SK-MEL-5 (cell line): ENCODE measurements at regions not wholly inside any gene's neighbourhood (a gene's known extent, or its start where the extent isn't known, plus 50 kb on each side); places are given as distances from the start of the nearest gene placed in this dataset.
"Not testable (repeated sequence)": the region's sequence is repeated elsewhere in the genome, so short reads cannot be mapped to it uniquely, and the experiment has no call there.

Experiments used
- DNase-seq: peaks from one replicate; pipeline ENCODE4 v3.0.0-alpha.2; 2016; ENCODE audit warnings: low read depth, low spot score
- in situ Hi-C: cut with HindIII; loops from 2 replicates; pipeline ENCODE4 v1.10.0; 2016; ENCODE audit warnings: low sequenced_read_pairs, high pct_unique_total_duplicates, low pct_unique_long_range_greater_than_20kb

DNA sequence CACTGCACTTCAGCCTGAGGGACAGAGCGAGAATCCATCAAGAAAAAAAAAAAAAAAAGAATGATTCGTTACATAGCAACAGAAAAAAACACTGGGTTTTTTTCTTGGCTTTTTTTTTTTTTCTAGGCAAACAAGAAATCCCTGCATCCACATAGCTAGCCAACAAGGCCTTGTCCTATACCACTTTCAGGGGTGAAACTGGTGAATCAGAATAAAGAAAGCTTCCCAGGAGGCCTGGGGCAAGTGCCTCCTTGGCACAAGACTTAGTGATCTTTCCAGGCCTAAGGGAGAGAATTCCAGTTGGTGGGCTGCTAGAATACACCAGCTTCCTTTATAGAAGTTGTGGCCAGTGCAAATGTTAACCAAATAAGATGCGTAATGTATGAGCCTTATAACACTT lies 90.0 kb downstream of the VCPKMT start:
- DNase-seq = no peak
- in situ Hi-C loops = no loop called here

DNA sequence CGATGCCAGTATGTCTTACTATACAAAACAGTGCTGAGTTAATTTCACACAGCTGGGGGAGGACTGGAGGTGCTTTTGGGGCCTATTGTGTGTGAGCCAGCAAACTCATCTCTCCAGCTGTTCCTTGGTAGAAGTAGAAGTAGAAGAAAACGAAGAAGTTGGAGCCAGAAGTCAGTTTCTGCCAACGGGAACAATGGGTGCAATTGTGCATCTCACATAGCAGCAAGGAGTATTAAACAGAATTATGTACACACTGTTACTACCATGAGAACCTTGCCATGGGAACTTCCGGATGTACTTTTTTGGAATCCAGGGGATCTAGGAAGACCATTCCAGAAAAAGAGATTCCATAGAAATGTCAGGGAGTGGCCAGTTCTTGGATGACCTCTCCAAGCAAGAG lies 88.6 kb downstream of the VCPKMT start:
- peak; percentile 38 for DNase-seq
- in situ Hi-C loops = no loop called here

DNA sequence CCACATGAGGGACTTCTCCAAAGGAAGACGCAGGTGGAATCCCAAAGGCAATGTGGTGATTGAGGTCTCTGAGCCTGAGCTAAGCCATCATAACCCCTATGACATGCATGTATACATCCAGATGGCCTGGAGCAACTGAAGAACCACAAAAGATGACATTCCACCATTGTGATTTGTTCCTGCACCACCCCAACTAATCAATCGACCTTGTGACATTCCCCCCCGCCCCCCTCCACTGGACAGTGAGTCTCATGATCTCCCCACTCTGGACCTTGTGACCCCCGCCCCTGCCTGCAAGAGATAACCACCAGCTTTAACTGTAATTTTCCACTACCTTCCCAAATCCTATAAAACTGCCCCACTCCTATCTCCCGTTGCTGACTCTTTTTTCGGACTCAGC lies 87.9 kb downstream of the VCPKMT start:
- DNase-seq = no peak
- in situ Hi-C loops = no loop called here

DNA sequence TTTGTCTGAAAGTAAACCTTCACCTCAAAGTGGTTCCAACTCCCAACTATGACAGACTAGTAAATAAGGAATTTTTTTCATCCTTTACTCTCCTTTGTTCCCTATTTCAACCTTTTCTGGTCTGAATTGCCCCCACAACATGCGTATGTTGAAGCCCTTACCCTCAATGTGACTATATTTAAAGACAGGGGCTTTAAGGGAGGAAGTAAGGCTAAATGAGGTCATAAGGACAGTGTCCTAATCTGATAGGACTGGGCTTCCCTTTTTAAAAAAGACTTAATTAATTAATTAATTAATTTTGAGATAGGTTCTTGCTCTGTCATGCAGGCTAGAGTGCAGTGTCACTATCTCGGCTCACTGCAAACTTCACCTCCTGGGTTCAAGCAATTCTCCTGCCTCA lies 86.3 kb downstream of the VCPKMT start:
- in situ Hi-C loops = no loop called here
- no peak for DNase-seq

DNA sequence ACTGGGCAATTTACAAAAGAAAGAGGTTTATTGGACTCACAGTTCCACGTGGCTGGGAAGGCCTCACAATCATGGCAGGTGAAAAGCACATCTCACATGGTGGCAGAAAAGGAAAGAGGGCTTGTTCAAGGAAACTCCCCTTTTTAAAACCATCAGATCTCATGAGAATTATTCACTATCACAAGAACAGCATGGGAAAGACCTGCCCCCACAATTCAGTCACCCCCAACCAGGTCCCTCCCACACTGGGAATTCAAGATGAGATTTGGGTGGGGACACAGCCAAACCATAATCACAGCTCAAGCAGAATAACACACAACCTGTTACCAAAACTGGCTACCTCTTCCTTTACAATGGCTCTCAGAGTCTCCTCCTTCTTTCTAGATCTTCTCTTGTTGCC lies 85.5 kb downstream of the VCPKMT start:
- DNase-seq = not testable (repeated sequence)

DNA sequence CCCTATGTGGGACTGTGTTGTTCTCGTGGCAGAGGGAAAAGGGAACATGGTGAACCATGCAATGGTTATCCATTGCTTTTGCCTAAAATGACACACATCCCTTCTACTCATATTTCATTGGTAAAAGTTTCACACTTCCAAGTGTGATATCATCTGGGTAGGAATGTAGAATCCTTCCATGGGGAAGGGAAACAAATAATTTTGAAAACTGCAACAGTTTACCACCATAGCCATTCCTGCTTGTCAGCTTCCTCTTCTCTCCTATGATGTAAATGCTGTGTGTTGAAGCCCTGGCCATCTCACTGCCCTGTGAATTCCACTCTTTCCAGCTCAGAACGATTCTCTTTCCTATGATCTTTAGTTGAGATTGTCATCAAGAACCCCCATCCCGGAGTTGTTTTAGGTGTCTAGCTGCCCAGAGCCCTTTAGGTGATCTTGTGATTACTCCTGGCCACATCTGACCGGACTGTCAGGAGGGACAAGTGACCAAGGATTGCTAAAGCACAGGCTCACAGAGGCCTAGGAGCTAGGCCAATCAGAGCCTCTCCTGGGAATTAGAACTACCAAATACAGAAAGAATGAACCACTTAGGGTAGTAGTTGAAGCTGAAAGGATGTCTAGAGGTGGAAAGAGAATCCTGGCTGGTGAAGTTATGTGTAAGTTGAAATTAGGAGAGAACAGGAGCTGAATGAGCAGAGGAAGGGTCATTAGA lies 84.6 kb downstream of the VCPKMT start:
- in situ Hi-C loops = no loop called here
- DNase-seq = no peak

More for the DNA sequence above, 85.5 kb downstream of the VCPKMT start:
- in situ Hi-C loops = not testable (repeated sequence)

DNA sequence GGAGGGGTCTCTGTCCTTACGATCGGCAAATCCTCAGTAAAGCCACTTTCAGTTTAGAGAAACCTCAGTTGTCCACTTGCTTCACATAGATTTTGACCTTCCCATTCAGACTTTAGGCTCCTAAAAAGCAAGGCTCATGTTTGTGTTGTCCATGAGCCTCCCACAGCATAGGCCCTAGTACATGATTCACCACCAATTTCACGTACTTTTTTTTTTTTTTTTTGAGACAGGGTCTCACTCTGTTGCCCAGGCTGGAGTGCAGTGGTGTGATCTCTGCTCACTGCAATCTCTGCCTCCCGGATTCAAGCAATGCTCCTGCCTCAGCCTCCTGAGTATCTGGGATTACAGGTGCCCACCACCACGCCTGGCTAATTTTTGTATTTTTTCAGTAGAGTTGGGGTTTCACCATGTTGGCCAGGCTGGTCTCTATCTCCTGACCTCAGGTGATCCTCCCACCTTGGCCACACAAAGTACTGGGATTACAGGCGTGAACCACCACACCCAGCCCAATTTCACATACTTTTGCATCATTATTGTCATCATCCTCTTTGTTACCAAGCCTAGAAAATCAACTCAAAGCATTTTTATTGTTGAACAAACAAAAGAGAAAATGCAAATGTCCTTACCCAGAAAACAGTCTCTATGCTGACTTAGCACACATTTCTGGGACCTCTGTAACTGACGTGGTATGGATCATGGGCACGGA lies 83.8 kb downstream of the VCPKMT start:
- DNase-seq, in situ Hi-C loops: not testable (repeated sequence)

DNA sequence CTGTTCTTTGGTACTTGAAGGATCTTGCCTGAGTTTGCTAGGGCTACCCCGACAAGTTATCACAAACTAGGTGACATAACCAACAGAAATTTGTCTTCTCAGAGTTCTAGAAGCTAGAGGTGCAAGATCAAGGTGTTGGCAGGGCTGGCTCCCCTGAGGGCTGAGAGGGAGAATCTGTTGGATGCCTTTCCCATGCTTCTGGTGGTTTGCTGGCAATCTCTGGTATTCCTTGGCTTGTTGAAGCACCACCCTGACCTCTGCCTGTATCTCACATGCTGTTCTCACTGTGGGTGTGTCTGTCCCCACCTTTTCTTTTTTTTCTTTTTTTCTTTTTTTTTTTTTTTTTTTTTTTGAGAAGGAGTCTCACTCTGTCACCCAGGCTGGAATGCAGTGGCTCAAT lies 81.2 kb downstream of the VCPKMT start:
- in situ Hi-C loops = no loop called here
- no peak for DNase-seq

DNA sequence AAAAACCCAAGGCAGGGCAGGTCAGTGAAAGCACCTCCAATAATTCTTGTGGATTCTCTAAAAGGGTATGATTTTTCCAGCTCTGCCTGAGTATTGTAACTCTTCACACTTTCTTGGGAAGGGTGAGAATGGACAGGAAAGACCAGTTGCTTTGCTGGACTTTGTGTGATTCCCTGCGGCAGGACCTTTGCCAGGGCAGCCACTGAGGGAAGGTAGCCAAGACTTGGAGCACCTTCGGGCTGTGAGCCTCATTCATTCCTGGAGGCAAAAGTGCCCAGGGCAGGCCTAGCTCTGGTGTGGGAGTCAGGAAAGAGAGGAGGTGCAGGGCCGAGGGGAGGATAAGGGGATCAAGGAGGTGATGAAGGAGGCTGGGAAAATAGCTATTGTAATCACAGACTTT lies 80.2 kb downstream of the VCPKMT start:
- in situ Hi-C loops = no loop called here

DNA sequence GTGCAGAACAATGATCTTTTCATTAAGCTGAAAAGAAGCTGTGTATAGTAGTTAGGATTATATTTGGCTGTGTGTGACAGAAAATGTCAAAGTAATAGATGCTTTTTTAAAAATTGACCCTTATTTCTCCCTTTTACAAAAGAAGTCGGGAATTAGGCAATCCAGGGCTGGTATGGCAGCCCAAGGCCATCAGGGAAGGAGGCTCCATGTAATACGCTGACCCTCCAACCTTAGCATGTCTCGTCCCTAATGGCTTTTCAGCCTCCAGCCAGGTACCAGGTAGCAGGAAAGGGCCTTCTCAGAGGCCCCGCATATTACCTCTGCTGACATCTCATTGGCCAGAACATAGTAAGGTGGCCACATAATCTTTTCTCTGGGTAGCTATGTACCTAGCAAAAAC lies 79.7 kb downstream of the VCPKMT start:
- DNase-seq = no peak
- in situ Hi-C loops = no loop called here

More for the DNA sequence above, 80.2 kb downstream of the VCPKMT start:
- no peak for DNase-seq

DNA sequence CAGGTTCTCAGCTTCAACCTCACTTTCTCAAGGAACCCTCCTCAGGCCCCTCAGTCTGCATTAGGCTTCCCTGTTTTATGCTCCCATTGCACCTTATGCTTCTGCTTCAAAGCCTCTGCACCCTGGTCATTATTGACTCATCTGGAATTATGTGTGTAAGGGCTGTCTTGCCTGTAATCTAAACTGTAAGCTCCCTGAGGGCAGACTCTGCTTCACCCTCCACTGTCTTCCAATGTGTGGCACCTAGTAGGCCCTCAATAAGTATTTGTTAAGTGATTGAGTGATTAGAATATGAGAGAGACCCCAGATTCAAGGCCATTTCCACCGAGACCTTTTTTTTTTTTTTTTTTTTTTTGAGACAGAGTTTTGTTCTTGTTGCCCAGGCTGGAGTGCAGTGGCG lies 79.1 kb downstream of the VCPKMT start:
- no peak for DNase-seq
- in situ Hi-C loops = no loop called here

DNA sequence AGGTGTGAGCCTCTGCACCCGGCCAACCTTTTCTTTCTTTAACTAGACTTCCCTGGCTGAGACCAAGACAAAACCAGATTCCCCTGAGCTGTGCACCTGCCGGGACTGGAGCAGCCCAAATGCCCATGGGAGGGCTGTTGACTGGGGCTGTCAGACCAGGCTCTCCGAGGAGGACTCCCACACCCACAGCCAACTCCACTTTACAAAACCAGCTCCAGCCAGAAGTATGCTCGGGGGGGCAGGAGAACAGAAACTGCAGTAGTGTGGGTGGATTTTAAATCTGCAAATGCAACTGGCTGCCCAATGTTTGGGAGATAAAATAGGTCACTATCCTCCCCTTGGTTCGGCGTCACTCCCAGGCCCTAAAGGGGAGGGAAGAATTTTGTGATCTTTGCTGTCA lies 78.5 kb downstream of the VCPKMT start:
- in situ Hi-C loops = no loop called here
- DNase-seq = no peak

DNA sequence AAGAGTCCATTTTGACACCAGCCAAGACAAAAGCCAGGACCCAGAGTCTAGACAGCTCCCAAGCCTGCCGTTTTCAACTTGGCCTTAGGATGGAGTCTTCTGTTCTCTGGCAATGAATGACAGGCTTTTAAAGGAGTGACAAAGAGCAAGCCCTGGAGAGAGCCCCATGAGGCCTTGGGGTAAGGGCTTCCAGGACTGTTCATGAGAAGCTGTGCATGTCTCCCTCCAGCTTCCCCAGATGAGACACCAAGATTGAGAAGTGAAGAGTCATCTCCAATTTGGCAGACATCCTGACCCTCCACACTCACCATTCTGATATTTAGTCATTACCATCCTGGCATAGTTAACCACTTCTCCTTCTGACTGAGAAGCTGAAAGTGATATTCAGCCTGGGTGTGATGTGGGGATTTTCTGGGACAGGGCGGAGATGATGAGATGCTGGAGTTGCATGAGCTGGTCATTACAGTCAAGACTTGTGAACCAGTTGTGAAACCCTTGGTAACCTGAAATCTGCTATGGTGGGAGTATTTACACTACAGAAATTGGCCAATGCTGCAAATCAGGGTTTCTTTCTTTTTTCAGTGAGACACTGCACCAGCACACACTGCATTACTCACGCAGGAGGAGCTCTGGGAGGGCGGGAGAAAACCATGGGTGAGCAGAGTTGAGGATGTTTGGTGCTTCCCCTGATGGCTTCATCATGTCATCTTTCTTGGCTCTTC lies 77.8 kb downstream of the VCPKMT start:
- in situ Hi-C loops = no loop called here

DNA sequence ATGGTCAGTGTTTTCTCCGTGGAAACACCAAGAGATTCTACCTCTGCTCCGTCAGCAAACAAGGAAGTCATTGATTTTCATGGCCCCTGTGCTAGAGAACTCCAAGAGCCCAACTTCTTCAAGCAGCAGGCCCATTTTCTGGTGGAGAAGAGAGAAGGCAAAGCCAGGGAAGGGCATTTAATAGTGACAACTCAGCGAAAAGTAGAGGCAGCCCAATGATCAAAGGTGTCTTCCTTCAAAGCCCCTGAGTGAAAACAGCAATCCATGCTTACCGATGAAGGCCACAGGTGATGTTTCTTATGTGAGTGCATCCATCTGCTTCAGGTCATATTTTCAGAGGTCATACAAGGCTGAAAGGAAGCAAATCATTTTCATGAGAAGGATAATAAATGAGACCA lies 77.3 kb downstream of the VCPKMT start:
- in situ Hi-C loops = no loop called here
- DNase-seq = no peak

More for the DNA sequence above, 77.8 kb downstream of the VCPKMT start:
- peak; percentile 40 for DNase-seq

DNA sequence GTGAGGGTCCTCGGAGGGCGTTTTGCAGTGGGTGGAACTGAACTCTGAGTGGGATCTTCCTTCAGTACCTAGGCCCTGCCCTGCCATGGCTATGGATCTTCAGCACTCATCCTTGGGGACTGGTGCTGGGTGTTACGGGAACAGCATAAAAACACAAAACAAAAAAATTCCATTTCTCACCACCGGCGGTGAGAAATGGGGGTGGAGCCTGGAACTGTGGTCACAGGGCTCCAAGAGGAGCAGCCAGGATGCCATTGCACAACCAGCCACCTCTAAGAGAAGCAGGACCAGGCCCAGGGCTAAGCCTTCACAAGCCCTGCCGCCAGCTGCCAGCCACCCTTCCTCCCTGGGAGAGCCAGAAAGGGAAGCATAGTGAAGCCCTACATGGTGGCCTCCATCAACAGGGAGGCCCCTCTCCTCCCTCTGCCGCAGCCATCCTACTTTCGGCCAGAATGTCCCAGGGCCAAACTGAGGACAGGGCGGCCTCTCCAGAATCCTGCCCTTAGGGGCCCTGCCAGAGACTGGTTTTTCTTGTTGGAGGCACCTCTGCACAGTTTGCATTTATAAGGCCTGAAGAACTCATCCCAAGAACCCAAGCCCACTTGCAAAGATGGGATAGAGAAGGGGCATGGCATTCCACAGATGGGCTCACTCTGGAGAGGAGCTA lies 76.5 kb downstream of the VCPKMT start:
- DNase-seq = no peak
- in situ Hi-C loops = no loop called here

DNA sequence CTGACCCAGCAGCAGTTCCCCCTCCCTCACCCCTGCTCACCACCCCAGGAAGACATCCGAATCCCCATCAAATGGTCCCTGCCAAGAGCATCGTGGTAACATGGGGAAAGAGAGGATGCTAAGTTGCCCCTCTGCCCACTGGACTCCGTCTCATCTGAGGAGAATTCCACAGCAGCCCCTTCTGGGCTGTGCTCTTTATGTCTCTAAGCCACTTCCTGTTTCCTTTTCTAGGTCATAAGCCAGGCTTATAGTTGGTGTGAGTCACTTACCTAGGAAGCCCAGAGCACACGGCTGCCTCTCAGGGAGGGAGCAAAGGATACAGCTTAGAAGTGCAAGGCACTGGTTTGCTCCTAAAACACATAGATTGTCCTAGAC lies 76.0 kb downstream of the VCPKMT start:
- in situ Hi-C loops = no loop called here
- peak; percentile 26 for DNase-seq

DNA sequence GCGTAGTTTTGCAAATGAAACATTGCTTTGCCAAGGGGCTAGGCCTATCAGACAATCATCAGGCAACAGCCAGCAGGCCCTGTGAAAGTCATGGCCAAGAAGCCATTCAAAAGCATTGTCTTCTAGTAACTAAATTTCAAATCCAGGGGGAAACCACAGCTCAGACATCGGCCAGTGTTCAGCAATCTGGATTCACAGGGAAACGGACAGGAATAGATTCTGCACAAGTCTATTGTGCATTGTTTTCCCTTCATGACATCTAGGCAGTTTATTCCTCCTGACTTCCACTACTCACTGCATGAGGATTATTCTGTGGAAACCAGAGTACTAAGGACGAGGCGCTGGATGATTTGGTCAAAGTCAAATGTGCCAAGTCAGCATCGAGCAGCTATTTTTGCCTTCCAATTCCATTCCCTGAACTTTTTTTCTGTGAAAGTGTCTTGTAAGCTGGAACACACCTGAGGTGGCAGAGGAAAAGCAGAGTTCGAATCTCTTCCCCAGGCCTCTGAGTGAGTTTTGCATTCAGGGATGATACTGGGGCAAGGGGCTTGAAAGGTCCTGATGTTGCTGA lies 75.4 kb downstream of the VCPKMT start:
- in situ Hi-C loops = no loop called here
- DNase-seq = peak; percentile 46

DNA sequence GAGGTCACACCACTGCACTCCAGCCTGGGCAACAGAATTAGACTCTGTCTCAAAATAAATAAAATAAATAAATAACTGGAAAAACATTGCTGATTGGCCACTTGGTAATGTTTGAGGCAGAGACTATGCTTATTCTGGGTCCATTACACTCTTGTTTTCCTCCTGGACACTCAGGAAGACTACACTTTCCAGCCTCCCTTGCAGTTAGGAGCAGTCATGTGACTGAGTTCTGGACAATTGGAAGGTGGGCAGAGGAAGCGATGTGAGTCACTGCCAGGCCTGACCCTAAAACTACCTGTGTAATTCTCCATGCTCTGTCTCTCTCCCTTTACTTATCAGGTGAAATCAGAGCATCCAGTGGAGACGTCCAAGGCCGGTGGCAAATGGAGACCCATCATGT lies 74.4 kb downstream of the VCPKMT start:
- in situ Hi-C loops = no loop called here
- DNase-seq = no peak
